MCF 10A (cell line): ENCODE measurements at regions not wholly inside any gene's neighbourhood (a gene's known extent, or its start where the extent isn't known, plus 50 kb on each side); places are given as distances from the start of the nearest gene placed in this dataset.
A peak's percentile ranks its signal among the peaks of the same experiment; 100 is the strongest.

Experiments used
- BruUV-seq: library from RNA; stranded (reverse); fragments of 400-500 nt; replicated peaks from 2 replicates; lab custom pipeline; 2021; lab: Mats Ljungman, UMichigan
- CTCF ChIA-PET: fragments of 300-600 bp; sonication (Branson Sonifier 250); formaldehyde crosslinking; extraction: SDS; loops from one replicate; lab custom pipeline; 2021; ENCODE audit warnings: antibody characterized with exemption, inconsistent platforms; lab: Yijun Ruan, JAX
- POLR2A ChIA-PET: fragments of 300-600, 350-650 bp; sonication (Branson Sonifier 250); formaldehyde crosslinking; extraction: SDS; loops from one replicate; lab custom pipeline; 2020; ENCODE audit warnings: antibody characterized with exemption, inconsistent platforms; lab: Yijun Ruan, JAX
- DNase-seq: peaks from one replicate; pipeline ENCODE4 v3.0.0-alpha.2; 2018; ENCODE audit not compliant: unreplicated experiment
- H3K27ac Mint-ChIP-seq: one replicate; pipeline ENCODE4 v1.8.0; 2022; ENCODE audit warnings: mild to moderate bottlenecking, low read depth, mixed read lengths; ENCODE audit not compliant: unreplicated experiment
- H3K27me3 Mint-ChIP-seq: one replicate; pipeline ENCODE4 v1.8.0; 2022; ENCODE audit warnings: mixed read lengths; ENCODE audit not compliant: insufficient read depth, unreplicated experiment
- H3K36me3 Mint-ChIP-seq: one replicate; pipeline ENCODE4 v1.8.0; 2022; ENCODE audit warnings: mild to moderate bottlenecking, moderate library complexity, mixed read lengths; ENCODE audit not compliant: insufficient read depth, unreplicated experiment
- H3K4me1 Mint-ChIP-seq: one replicate; pipeline ENCODE4 v1.8.0; 2022; ENCODE audit warnings: mixed read lengths; ENCODE audit not compliant: insufficient read depth, unreplicated experiment
- H3K4me3 Mint-ChIP-seq: one replicate; pipeline ENCODE4 v1.8.0; 2022; ENCODE audit warnings: mild to moderate bottlenecking, moderate library complexity, mixed read lengths; ENCODE audit not compliant: unreplicated experiment
- H3K9me3 Mint-ChIP-seq: one replicate; pipeline ENCODE4 v1.8.0; 2022; ENCODE audit warnings: mixed read lengths; ENCODE audit not compliant: unreplicated experiment
- intact Hi-C: fragments of 100-400 bp; cut with micrococcal nuclease; formaldehyde crosslinking; loops from 2 replicates; pipeline ENCODE4 v1.14.1; 2022
- TF ChIP-seq, protein P1 (sequence below): fragments of 200-600 bp; IDR thresholded peaks from one replicate; pipeline ENCODE4 v1.8.0; 2022; ENCODE audit warnings: antibody characterized with exemption, mild to moderate bottlenecking; ENCODE audit not compliant: unreplicated experiment

DNA sequence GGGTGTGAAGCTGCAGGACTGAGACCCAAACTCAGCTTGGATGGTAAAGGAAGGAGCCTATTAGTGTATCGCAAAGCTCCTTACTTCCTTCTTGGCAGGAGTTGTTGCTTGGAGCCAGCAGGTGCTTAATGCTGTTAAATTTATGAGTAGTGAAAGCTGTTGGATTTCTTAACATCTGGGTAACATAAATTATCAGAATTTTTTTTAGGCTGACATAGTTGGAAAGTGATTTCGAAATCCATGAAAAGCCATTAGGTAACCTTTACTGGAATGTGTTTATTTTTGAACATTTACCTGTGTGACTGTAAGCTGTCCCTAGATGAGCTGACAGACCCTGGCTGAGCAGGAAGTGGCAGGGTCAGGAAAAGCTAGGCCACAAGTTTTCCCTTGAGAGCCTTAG, 470.4 kb upstream of the SLC35B3 start:
- BruUV-seq: no TSS peak
- no peaks in the 10 kb centered on the region for H3K36me3 Mint-ChIP-seq
- no peak overlapping the region for H3K27ac Mint-ChIP-seq
- H3K4me3 Mint-ChIP-seq: no peak overlapping the region
- intact Hi-C loops: no loop called here
- CTCF ChIA-PET: interaction anchor here (0.5 to 1.8 kb wide), 3 partner anchors 13 to 775 kb away, joined by 3 to 7 read pairs (median 3); no protein-coding TSS in a partner anchor
- no peaks in the 10 kb centered on the region for H3K27me3 Mint-ChIP-seq
- POLR2A ChIA-PET: interaction anchor here (0.6 kb wide), 1 partner anchor 54 kb away, joined by 3 read pairs; no protein-coding TSS in a partner anchor
- DNase-seq: peak; percentile 40
- H3K4me1 Mint-ChIP-seq: peaks cover 4% of the 10 kb centered on the region
- no peaks in the 10 kb centered on the region for H3K9me3 Mint-ChIP-seq
- TF ChIP-seq, protein P1, sequence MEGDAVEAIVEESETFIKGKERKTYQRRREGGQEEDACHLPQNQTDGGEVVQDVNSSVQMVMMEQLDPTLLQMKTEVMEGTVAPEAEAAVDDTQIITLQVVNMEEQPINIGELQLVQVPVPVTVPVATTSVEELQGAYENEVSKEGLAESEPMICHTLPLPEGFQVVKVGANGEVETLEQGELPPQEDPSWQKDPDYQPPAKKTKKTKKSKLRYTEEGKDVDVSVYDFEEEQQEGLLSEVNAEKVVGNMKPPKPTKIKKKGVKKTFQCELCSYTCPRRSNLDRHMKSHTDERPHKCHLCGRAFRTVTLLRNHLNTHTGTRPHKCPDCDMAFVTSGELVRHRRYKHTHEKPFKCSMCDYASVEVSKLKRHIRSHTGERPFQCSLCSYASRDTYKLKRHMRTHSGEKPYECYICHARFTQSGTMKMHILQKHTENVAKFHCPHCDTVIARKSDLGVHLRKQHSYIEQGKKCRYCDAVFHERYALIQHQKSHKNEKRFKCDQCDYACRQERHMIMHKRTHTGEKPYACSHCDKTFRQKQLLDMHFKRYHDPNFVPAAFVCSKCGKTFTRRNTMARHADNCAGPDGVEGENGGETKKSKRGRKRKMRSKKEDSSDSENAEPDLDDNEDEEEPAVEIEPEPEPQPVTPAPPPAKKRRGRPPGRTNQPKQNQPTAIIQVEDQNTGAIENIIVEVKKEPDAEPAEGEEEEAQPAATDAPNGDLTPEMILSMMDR: no peak

DNA sequence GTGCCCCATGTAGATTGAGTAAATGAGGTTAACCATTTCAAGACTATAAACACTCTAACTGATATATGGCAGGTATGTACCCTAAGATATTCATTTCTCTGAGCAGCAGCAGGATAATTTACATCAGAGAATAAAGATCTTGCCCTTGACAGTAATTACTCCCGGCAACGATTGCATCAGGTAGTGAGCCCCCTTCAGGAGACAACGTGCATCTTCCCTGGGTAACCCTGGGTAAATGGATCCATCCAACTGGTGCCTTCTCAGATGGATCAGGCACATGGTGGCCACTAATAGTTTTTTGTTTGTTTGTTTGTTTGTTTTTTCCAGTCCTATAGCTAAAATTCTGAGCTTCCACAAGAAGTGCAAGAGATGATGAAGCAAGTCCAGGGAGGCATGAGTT, 469.4 kb upstream of the SLC35B3 start:
- no peaks in the 10 kb centered on the region for H3K9me3 Mint-ChIP-seq
- intact Hi-C loops: no loop called here
- TF ChIP-seq, protein P1: no peak
- BruUV-seq: no TSS peak
- peak; percentile 21 for DNase-seq
- H3K27ac Mint-ChIP-seq: no peak overlapping the region
- no peaks in the 10 kb centered on the region for H3K36me3 Mint-ChIP-seq
- no peaks in the 10 kb centered on the region for H3K27me3 Mint-ChIP-seq
- no peak overlapping the region for H3K4me3 Mint-ChIP-seq
- ChIA-PET CTCF (interaction anchor here (1.8 kb wide), 1 partner anchor 12 kb away, joined by 7 read pairs; no protein-coding TSS in a partner anchor), POLR2A (no interaction called here)
- H3K4me1 Mint-ChIP-seq: peaks cover 4% of the 10 kb centered on the region

DNA sequence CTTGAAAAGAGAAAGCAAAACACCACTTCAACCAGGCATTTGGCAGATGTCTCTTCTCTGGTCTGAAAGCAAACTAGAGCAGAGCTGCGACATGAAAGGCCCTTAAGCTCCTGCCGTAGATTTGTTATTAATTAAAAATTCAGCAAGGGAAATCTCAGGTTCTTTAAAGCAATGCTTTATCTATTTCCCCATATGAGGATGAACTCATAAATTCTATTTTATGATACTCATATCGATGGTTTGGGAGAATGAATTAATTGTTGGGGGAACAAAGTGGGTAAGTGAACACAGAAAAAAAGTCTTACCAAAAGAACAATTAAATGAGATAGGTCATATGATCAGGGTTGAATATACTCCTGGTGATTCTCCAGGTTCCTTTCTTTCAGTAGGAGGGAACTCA, 464.7 kb upstream of the SLC35B3 start:
- intact Hi-C loops: no loop called here

DNA sequence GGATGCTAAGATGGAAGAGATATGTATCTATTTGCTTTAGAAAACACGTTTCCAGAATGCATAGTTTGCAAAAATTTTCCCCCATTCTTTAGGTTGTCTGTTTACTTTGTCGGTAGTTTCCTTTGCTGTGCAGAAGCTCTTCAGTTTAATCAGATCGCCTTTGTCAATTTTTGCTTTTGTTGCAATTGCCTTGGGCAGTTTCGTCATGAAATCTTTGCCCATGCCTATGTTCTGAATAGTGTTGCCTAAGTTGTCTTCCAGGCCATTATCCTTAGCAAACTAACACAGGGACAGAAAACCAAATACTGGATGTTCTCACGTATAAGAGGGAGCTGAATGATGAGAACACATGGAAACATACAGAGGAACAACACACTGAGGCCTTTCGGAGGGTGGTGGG, 454.2 kb upstream of the SLC35B3 start:
- H3K27ac Mint-ChIP-seq: no peak overlapping the region
- H3K27me3 Mint-ChIP-seq: no peaks in the 10 kb centered on the region
- H3K4me3 Mint-ChIP-seq: no peak overlapping the region
- no peak for DNase-seq
- ChIA-PET POLR2A (interaction anchor here (1.3 kb wide), 1 partner anchor 181 kb away, joined by 3 read pairs; no protein-coding TSS in a partner anchor), CTCF (no interaction called here)
- H3K4me1 Mint-ChIP-seq: no peaks in the 10 kb centered on the region
- no peaks in the 10 kb centered on the region for H3K36me3 Mint-ChIP-seq
- TF ChIP-seq, protein P1: no peak
- H3K9me3 Mint-ChIP-seq: no peaks in the 10 kb centered on the region
- intact Hi-C loops: no loop called here
- no TSS peak for BruUV-seq

More for the DNA sequence above, 464.7 kb upstream of the SLC35B3 start:
- no peaks in the 10 kb centered on the region for H3K27me3 Mint-ChIP-seq
- no peaks in the 10 kb centered on the region for H3K36me3 Mint-ChIP-seq
- BruUV-seq: no TSS peak
- H3K9me3 Mint-ChIP-seq: no peaks in the 10 kb centered on the region
- TF ChIP-seq, protein P1: no peak
- no peaks in the 10 kb centered on the region for H3K4me1 Mint-ChIP-seq
- ChIA-PET CTCF (interaction anchor here (0.6 kb wide), 1 partner anchor 9 kb away, joined by 4 read pairs; no protein-coding TSS in a partner anchor), POLR2A (interaction anchor here (0.6 kb wide), 2 partner anchors 45 to 54 kb away, joined by 3 read pairs; no protein-coding TSS in a partner anchor)
- DNase-seq: no peak
- H3K27ac Mint-ChIP-seq: no peak overlapping the region
- H3K4me3 Mint-ChIP-seq: no peak overlapping the region
